Endodermal cell (in vitro differentiated cells): ENCODE measurements at regions not wholly inside any gene's neighbourhood (a gene's known extent, or its start where the extent isn't known, plus 50 kb on each side); places are given as distances from the start of the nearest gene placed in this dataset.

Experiments
- DNase-seq: peaks from one replicate; pipeline ENCODE4 v3.0.0-alpha.2; 2017
- H3K27ac ChIP-seq: 2 replicates; pipeline ENCODE4 v1.5.1; 2013; ENCODE audit warnings: mild to moderate bottlenecking, low read depth, low read length, moderate library complexity
- H3K27me3 ChIP-seq: 2 replicates; pipeline ENCODE4 v1.6.1; 2013; ENCODE audit warnings: mild to moderate bottlenecking, low read length, moderate library complexity; ENCODE audit not compliant: insufficient read depth, control insufficient read depth, poor library complexity, severe bottlenecking
- H3K36me3 ChIP-seq: 2 replicates; pipeline ENCODE4 v1.7.0; 2013; ENCODE audit warnings: mild to moderate bottlenecking, low read length, moderate library complexity; ENCODE audit not compliant: control insufficient read depth, insufficient read depth
- H3K4me1 ChIP-seq: one replicate; pipeline ENCODE4 v1.7.0; 2013; ENCODE audit warnings: low read length; ENCODE audit not compliant: control insufficient read depth, insufficient read depth
- H3K4me3 ChIP-seq: 2 replicates; pipeline ENCODE4 v1.5.1; 2013; ENCODE audit warnings: mild to moderate bottlenecking, low read length, moderate library complexity
- H3K9ac ChIP-seq: 2 replicates; pipeline ENCODE4 v1.6.1; 2013; ENCODE audit warnings: mild to moderate bottlenecking, low read length, moderate library complexity; ENCODE audit not compliant: poor library complexity, severe bottlenecking; ENCODE audit errors: extremely low read depth
- H3K9me3 ChIP-seq: 2 replicates; pipeline ENCODE4 v1.6.1; 2013; ENCODE audit warnings: mild to moderate bottlenecking, low read length, moderate library complexity; ENCODE audit not compliant: control insufficient read depth
- H3K27ac Mint-ChIP-seq: 2 replicates; pipeline ENCODE4 v1.8.0; 2020; ENCODE audit warnings: mixed read lengths
- H3K27me3 Mint-ChIP-seq: 2 replicates; pipeline ENCODE4 v1.8.0; 2021; ENCODE audit warnings: mild to moderate bottlenecking, mixed read lengths; ENCODE audit not compliant: insufficient read depth
- H3K36me3 Mint-ChIP-seq: 2 replicates; pipeline ENCODE4 v1.8.0; 2020; ENCODE audit warnings: low read depth, mixed read lengths
- H3K4me1 Mint-ChIP-seq: 2 replicates; pipeline ENCODE4 v1.8.0; 2020; ENCODE audit warnings: mixed read lengths
- H3K4me3 Mint-ChIP-seq: 2 replicates; pipeline ENCODE4 v1.8.0; 2020; ENCODE audit warnings: mild to moderate bottlenecking, moderate library complexity, mixed read lengths
- H3K9me3 Mint-ChIP-seq: 2 replicates; pipeline ENCODE4 v1.8.0; 2020; ENCODE audit warnings: mild to moderate bottlenecking, mixed read lengths
- CTCF ChIP-seq: fragments of 200-600 bp; sonication (generic); conservative IDR thresholded peaks from 2 replicates; pipeline ENCODE4 v1.5.0; 2021; ENCODE audit warnings: antibody characterized with exemption, mild to moderate bottlenecking
- WGBS, 2 experiments: methylation state at CpG; one replicate each; pipeline versions ENCODE4 v1.1.5 to v1.1.7; 2013; ENCODE audit warnings: missing lambda C conversion rate in 2 of 2, mixed read lengths in 1 of 2; ENCODE audit not compliant: insufficient coverage in 1 of 2, insufficient read length in 1 of 2; 5-methylcytosine and 5-hydroxymethylcytosine counted together

- no peak overlapping the region for H3K9ac ChIP-seq
- DNase-seq, result peak; percentile 31
These were observed 93.2 kb upstream of the C14orf180 start for GRCh38 chr14:104486222-104486923.

GRCh38 chr14:104494483-104494882 is 85.1 kb upstream of the C14orf180 start:
- 67 to 90% methylated on average over 1 to 3 of the region's 3 CpGs for WGBS, 2 experiments
- H3K9ac ChIP-seq, result no peak overlapping the region
- H3K9me3 Mint-ChIP-seq, result peaks cover 19% of the 10 kb centered on the region
- no peak overlapping the region for H3K4me3 ChIP-seq
- H3K36me3 ChIP-seq, result no peaks in the 10 kb centered on the region
- H3K27ac Mint-ChIP-seq, result no peak overlapping the region
- H3K4me3 Mint-ChIP-seq, result no peak overlapping the region
- no peak for TF ChIP-seq CTCF
- no peaks in the 10 kb centered on the region for H3K36me3 Mint-ChIP-seq
- H3K27ac ChIP-seq, result no peak overlapping the region
- no peaks in the 10 kb centered on the region for H3K4me1 ChIP-seq
- H3K4me1 Mint-ChIP-seq, result no peaks in the 10 kb centered on the region
- no peaks in the 10 kb centered on the region for H3K27me3 ChIP-seq
- H3K9me3 ChIP-seq, result peaks cover 29% of the 10 kb centered on the region
- no peak for DNase-seq
- H3K27me3 Mint-ChIP-seq, result peaks cover 9% of the 10 kb centered on the region

More at GRCh38 chr14:104486222-104486923, 93.2 kb upstream of the C14orf180 start:
- H3K9me3 ChIP-seq, result peaks cover 39% of the 10 kb centered on the region
- H3K27me3 ChIP-seq, result no peaks in the 10 kb centered on the region
- 90 to 91% methylated on average over 16 to 18 of the region's 18 CpGs for WGBS, 2 experiments
- H3K9me3 Mint-ChIP-seq, result peaks cover 45% of the 10 kb centered on the region
- H3K4me3 Mint-ChIP-seq, result no peak overlapping the region
- H3K4me1 Mint-ChIP-seq, result peaks cover 14% of the 10 kb centered on the region
- H3K36me3 Mint-ChIP-seq, result no peaks in the 10 kb centered on the region
- no peak overlapping the region for H3K27ac Mint-ChIP-seq
- no peak for TF ChIP-seq CTCF
- peaks cover 3% of the 10 kb centered on the region for H3K27me3 Mint-ChIP-seq
- H3K36me3 ChIP-seq, result no peaks in the 10 kb centered on the region
- no peaks in the 10 kb centered on the region for H3K4me1 ChIP-seq
- no peak overlapping the region for H3K4me3 ChIP-seq
- no peak overlapping the region for H3K27ac ChIP-seq

- H3K27ac ChIP-seq, result no peak overlapping the region
- WGBS, 2 experiments, result 86 to 93% methylated on average over 2 to 6 of the region's 6 CpGs
- Mint-ChIP-seq H3K27ac (no peak overlapping the region), H3K36me3 (no peaks in the 10 kb centered on the region), H3K9me3 (peaks cover 13% of the 10 kb centered on the region), H3K4me3 (no peak overlapping the region), H3K4me1 (no peaks in the 10 kb centered on the region), H3K27me3 (peaks cover 9% of the 10 kb centered on the region)
- TF ChIP-seq CTCF, result no peak
- no peaks in the 10 kb centered on the region for H3K36me3 ChIP-seq
- peaks cover 18% of the 10 kb centered on the region for H3K9me3 ChIP-seq
- no peak overlapping the region for H3K9ac ChIP-seq
- no peaks in the 10 kb centered on the region for H3K4me1 ChIP-seq
- peak; percentile 12 for DNase-seq
- no peak overlapping the region for H3K4me3 ChIP-seq
- no peaks in the 10 kb centered on the region for H3K27me3 ChIP-seq
These were observed 83.5 kb upstream of the C14orf180 start for GRCh38 chr14:104496095-104496494.
